ENCODE measurements at regions not wholly inside any gene's neighbourhood (a gene's known extent, or its start where the extent isn't known, plus 50 kb on each side); places are given as distances from the start of the nearest gene placed in this dataset.

DNA sequence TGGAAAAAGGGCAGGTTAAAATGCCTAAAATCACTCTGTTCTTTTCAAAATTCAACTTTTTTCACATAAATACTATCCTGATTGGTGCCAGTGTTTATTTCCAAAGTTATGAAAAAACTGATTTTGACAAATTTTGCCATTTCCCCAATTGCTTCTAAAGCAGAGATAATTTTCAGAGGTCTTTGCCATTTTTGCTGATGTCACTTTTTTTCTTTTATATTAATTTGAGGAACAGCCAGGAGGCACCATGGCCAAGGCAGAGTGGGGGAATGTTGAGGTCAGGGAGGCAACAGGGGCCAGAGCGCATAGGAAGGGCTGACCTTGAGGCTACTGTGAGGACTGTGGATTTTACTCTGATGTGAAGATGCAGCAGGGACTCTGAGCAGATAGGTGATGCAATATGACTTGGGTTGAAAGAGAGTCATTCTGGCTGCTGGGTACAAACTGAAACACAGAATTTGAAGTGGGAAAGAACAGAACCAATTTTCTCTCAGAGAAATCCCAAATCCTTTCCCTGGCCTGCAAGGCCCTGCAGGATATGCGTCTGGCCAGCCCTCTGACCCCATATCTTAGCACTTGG is 75.1 kb upstream of the LDAH start:
- no peaks in the 10 kb centered on the region for H3K4me1 ChIP-seq (ENCODE audit: low read length)
- H3K9ac ChIP-seq (ENCODE audit: low read length): no peak overlapping the region
- no peak overlapping the region for H3K4me2 ChIP-seq (ENCODE audit: low read length)
- H3K27ac ChIP-seq (ENCODE audit: low read length): no peak overlapping the region
- H3K27me3 ChIP-seq (ENCODE audit: low read depth, low read length): peaks cover 19% of the 10 kb centered on the region
- no peaks in the 10 kb centered on the region for H4K20me1 ChIP-seq (ENCODE audit: insufficient read depth, low read length)
- no peak overlapping the region for H3K4me3 ChIP-seq (ENCODE audit: low read length)
- no peaks in the 10 kb centered on the region for H3K9me3 ChIP-seq (ENCODE audit: insufficient read depth, low read length)
- no peaks in the 10 kb centered on the region for H3K36me3 ChIP-seq (replicated peaks; ENCODE audit: low read depth, low read length)
- no peak overlapping the region for H2AFZ ChIP-seq (ENCODE audit: low read depth, low read length)
- no peaks in the 10 kb centered on the region for H3K79me2 ChIP-seq (ENCODE audit: low read length)
- TF ChIP-seq EZH2phosphoT487 (IDR thresholded peaks at IDR 0.05; ENCODE audit: low read depth): no peak
- TF ChIP-seq, protein P1, sequence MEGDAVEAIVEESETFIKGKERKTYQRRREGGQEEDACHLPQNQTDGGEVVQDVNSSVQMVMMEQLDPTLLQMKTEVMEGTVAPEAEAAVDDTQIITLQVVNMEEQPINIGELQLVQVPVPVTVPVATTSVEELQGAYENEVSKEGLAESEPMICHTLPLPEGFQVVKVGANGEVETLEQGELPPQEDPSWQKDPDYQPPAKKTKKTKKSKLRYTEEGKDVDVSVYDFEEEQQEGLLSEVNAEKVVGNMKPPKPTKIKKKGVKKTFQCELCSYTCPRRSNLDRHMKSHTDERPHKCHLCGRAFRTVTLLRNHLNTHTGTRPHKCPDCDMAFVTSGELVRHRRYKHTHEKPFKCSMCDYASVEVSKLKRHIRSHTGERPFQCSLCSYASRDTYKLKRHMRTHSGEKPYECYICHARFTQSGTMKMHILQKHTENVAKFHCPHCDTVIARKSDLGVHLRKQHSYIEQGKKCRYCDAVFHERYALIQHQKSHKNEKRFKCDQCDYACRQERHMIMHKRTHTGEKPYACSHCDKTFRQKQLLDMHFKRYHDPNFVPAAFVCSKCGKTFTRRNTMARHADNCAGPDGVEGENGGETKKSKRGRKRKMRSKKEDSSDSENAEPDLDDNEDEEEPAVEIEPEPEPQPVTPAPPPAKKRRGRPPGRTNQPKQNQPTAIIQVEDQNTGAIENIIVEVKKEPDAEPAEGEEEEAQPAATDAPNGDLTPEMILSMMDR (IDR thresholded peaks at IDR 0.05; ENCODE audit: low read depth, low read length): no peak

DNA sequence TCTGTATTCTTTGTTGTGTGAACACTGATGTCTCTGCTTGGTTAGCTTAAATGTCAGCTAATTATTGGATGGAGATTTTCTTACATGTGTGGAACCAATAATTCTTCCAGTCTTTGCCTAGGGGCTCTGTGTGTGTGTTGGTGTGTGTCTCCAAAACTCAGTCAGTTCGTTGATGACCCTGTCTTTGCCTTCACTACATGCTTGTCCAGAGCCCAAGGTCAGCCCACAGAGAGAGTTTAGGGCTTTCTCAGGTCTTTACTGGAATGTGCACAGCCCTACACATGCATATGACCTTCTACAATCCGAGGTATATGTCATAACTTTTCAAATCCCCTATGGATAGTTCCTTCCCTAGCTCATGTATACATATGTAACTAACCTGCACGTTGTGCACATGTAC is 74.1 kb upstream of the LDAH start:
- no peak overlapping the region for H3K4me3 ChIP-seq (ENCODE audit: low read length)
- H3K27me3 ChIP-seq (ENCODE audit: low read depth, low read length): peaks cover 19% of the 10 kb centered on the region
- H3K27ac ChIP-seq (ENCODE audit: low read length): no peak overlapping the region

GRCh38 chr2:20884829-20885228 is 61.9 kb upstream of the LDAH start:
- Histone ChIP-seq H3K27ac (ENCODE audit: low read length) (no peak overlapping the region), H3K9ac (ENCODE audit: low read length) (no peak overlapping the region), H3K9me3 (ENCODE audit: insufficient read depth, low read length) (no peaks in the 10 kb centered on the region), H3K4me2 (ENCODE audit: low read length) (no peak overlapping the region), H3K27me3 (ENCODE audit: low read depth, low read length) (no peaks in the 10 kb centered on the region), H4K20me1 (ENCODE audit: insufficient read depth, low read length) (no peaks in the 10 kb centered on the region), H3K4me1 (ENCODE audit: low read length) (no peaks in the 10 kb centered on the region), H3K79me2 (ENCODE audit: low read length) (no peaks in the 10 kb centered on the region), H3K4me3 (ENCODE audit: low read length) (no peak overlapping the region), H3K36me3 (replicated peaks; ENCODE audit: low read depth, low read length) (no peaks in the 10 kb centered on the region), H2AFZ (ENCODE audit: low read depth, low read length) (no peak overlapping the region)
- TF ChIP-seq, protein P1 (IDR thresholded peaks at IDR 0.05; ENCODE audit: low read depth, low read length): no peak
- no peak for TF ChIP-seq EZH2phosphoT487 (IDR thresholded peaks at IDR 0.05; ENCODE audit: low read depth)

More for the DNA sequence above, 74.1 kb upstream of the LDAH start:
- TF ChIP-seq, protein P1 (IDR thresholded peaks at IDR 0.05; ENCODE audit: low read depth, low read length): no peak
- no peak for TF ChIP-seq EZH2phosphoT487 (IDR thresholded peaks at IDR 0.05; ENCODE audit: low read depth)
- H3K9ac ChIP-seq (ENCODE audit: low read length): no peak overlapping the region
- no peaks in the 10 kb centered on the region for H3K9me3 ChIP-seq (ENCODE audit: insufficient read depth, low read length)
- H3K4me1 ChIP-seq (ENCODE audit: low read length): no peaks in the 10 kb centered on the region
- no peak overlapping the region for H2AFZ ChIP-seq (ENCODE audit: low read depth, low read length)
- H3K4me2 ChIP-seq (ENCODE audit: low read length): no peak overlapping the region
- no peaks in the 10 kb centered on the region for H3K79me2 ChIP-seq (ENCODE audit: low read length)
- H4K20me1 ChIP-seq (ENCODE audit: insufficient read depth, low read length): no peaks in the 10 kb centered on the region
- H3K36me3 ChIP-seq (replicated peaks; ENCODE audit: low read depth, low read length): no peaks in the 10 kb centered on the region

GRCh38 chr2:20882466-20883170 is 59.7 kb upstream of the LDAH start:
- H3K27ac ChIP-seq (ENCODE audit: low read length): no peak overlapping the region
- TF ChIP-seq EZH2phosphoT487 (IDR thresholded peaks at IDR 0.05; ENCODE audit: low read depth): no peak
- TF ChIP-seq, protein P1 (IDR thresholded peaks at IDR 0.05; ENCODE audit: low read depth, low read length): no peak
- no peaks in the 10 kb centered on the region for H3K79me2 ChIP-seq (ENCODE audit: low read length)
- H3K4me3 ChIP-seq (ENCODE audit: low read length): no peak overlapping the region
- peaks cover 3% of the 10 kb centered on the region; the same call in 1 of the 2 replicates for H3K27me3 ChIP-seq (ENCODE audit: low read depth, low read length)
- H3K4me1 ChIP-seq (ENCODE audit: low read length): no peaks in the 10 kb centered on the region
- no peak overlapping the region for H3K4me2 ChIP-seq (ENCODE audit: low read length)
- H2AFZ ChIP-seq (ENCODE audit: low read depth, low read length): no peak overlapping the region
- H4K20me1 ChIP-seq (ENCODE audit: insufficient read depth, low read length): no peaks in the 10 kb centered on the region
- H3K9ac ChIP-seq (ENCODE audit: low read length): no peak overlapping the region
- H3K9me3 ChIP-seq (ENCODE audit: insufficient read depth, low read length): no peaks in the 10 kb centered on the region
- H3K36me3 ChIP-seq (replicated peaks; ENCODE audit: low read depth, low read length): no peaks in the 10 kb centered on the region
